CD8-positive, alpha-beta memory T cell (primary cell): ENCODE measurements at regions not wholly inside any gene's neighbourhood (a gene's known extent, or its start where the extent isn't known, plus 50 kb on each side); places are given as distances from the start of the nearest gene placed in this dataset.

Experiments used
- CTCF ChIA-PET: fragments of 350-600 bp; sonication (Branson Sonifier 250); formaldehyde crosslinking; loops from one replicate; lab custom pipeline; 2021; ENCODE audit warnings: antibody characterized with exemption; lab: Charles Lee
- POLR2A ChIA-PET: fragments of 350-600 bp; sonication (Branson Sonifier 250); formaldehyde crosslinking; loops from one replicate; lab custom pipeline; 2021; ENCODE audit warnings: antibody characterized with exemption; lab: Charles Lee
- DNase-seq, 5 donors: peaks; one replicate each; pipeline versions ENCODE4 v3.0.0 to v3.0.0-alpha.2; 2020 to 2022; ENCODE audit warnings: mixed read lengths in 1 of 5
- H3K27ac ChIP-seq: one replicate; pipeline ENCODE4 v1.7.0; 2013; ENCODE audit warnings: low read depth, mild to moderate bottlenecking, low read length, moderate library complexity
- H3K27me3 ChIP-seq: 2 replicates; pipeline ENCODE4 v1.7.0; 2013; ENCODE audit warnings: low read length, mild to moderate bottlenecking; ENCODE audit not compliant: insufficient read depth, poor library complexity, severe bottlenecking
- H3K36me3 ChIP-seq: 2 replicates; pipeline ENCODE4 v1.7.0; 2013; ENCODE audit warnings: mild to moderate bottlenecking, low read length, moderate library complexity; ENCODE audit not compliant: insufficient read depth
- H3K4me1 ChIP-seq: 2 replicates; pipeline ENCODE4 v1.7.0; 2013; ENCODE audit warnings: mild to moderate bottlenecking, low read length, moderate library complexity; ENCODE audit not compliant: insufficient read depth
- H3K4me3 ChIP-seq: 2 replicates; pipeline ENCODE4 v1.7.0; 2013; ENCODE audit warnings: mild to moderate bottlenecking, low read length
- H3K9me3 ChIP-seq: 2 replicates; pipeline ENCODE4 v1.7.0; 2013; ENCODE audit warnings: mild to moderate bottlenecking, low read length
- H3K27ac Mint-ChIP-seq, 8 donors: one replicate each; pipeline ENCODE4 v1.8.0; 2020 to 2021; ENCODE audit warnings: mixed read lengths in 8 of 8, mild to moderate bottlenecking in 6 of 8, inconsistent platforms in 3 of 8, moderate library complexity in 3 of 8
- H3K27me3 Mint-ChIP-seq, 2 donors: one replicate each; pipeline ENCODE4 v1.8.0; 2020 to 2021; ENCODE audit warnings: mixed read lengths in 2 of 2, mild to moderate bottlenecking in 1 of 2, moderate library complexity in 1 of 2
- H3K36me3 Mint-ChIP-seq, 3 donors: one replicate each; pipeline ENCODE4 v1.8.0; 2020 to 2021; ENCODE audit warnings: mixed read lengths in 3 of 3, inconsistent platforms in 1 of 3, mild to moderate bottlenecking in 1 of 3
- H3K4me1 Mint-ChIP-seq, 3 donors: one replicate each; pipeline ENCODE4 v1.8.0; 2020 to 2021; ENCODE audit warnings: mixed read lengths in 3 of 3, inconsistent platforms in 1 of 3, mild to moderate bottlenecking in 1 of 3
- H3K4me3 Mint-ChIP-seq, 7 donors: one replicate each; pipeline ENCODE4 v1.8.0; 2020 to 2021; ENCODE audit warnings: mixed read lengths in 7 of 7, mild to moderate bottlenecking in 6 of 7, moderate library complexity in 4 of 7, inconsistent platforms in 2 of 7
- H3K9me3 Mint-ChIP-seq, 5 donors: one replicate each; pipeline ENCODE4 v1.8.0; 2020 to 2022; ENCODE audit warnings: mixed read lengths in 5 of 5, mild to moderate bottlenecking in 3 of 5, moderate library complexity in 2 of 5, inconsistent platforms in 1 of 5

DNA sequence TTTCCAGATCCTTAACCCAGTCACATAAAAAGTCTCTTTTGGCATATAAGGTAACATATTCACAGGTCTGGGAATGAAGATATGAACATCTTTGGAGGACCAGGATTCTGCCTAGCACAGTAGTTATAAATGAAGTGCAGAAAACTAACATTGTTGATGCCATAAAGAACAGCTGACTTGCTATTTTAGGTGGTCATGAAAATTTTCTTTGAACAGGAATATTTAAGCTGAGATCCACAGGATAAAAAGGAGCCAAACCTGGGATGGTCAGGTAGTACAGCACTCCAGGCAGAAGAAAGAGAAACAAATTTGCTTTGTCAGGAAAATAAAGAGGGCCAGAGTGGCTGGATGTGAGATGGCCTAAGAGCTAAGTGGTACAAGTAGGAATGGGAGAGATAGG is 80.0 kb downstream of the CENPW start:
- Histone ChIP-seq H3K27ac (no peak overlapping the region), H3K9me3 (no peaks in the 10 kb centered on the region), H3K36me3 (no peaks in the 10 kb centered on the region), H3K27me3 (no peaks in the 10 kb centered on the region), H3K4me3 (no peak overlapping the region), H3K4me1 (no peaks in the 10 kb centered on the region)
- Mint-ChIP-seq H3K27ac (no peak overlapping the region), H3K4me1 (no peaks in the 10 kb centered on the region), H3K9me3 (peaks cover 0 to 7% (median 0%) of the 10 kb centered on the region in 5 donors), H3K36me3 (no peaks in the 10 kb centered on the region), H3K4me3 (no peak overlapping the region), H3K27me3 (peaks cover 0 to 1% of the 10 kb centered on the region in 2 donors)
- no peak for DNase-seq
- ChIA-PET POLR2A (no interaction called here), CTCF (no interaction called here)

GRCh38 chr6:126422912-126423311 is 83.0 kb downstream of the CENPW start:
- Mint-ChIP-seq H3K27ac (no peak overlapping the region), H3K36me3 (no peaks in the 10 kb centered on the region), H3K9me3 (no peaks in the 10 kb centered on the region), H3K27me3 (peaks cover 0 to 1% of the 10 kb centered on the region in 2 donors), H3K4me1 (no peaks in the 10 kb centered on the region), H3K4me3 (no peak overlapping the region)
- ChIA-PET CTCF (interaction anchor here (1.8 kb wide), 1 partner anchor 11 kb away, joined by 3 read pairs; no protein-coding TSS in a partner anchor), POLR2A (no interaction called here)
- no peak for DNase-seq
- Histone ChIP-seq H3K27ac (no peak overlapping the region), H3K27me3 (no peaks in the 10 kb centered on the region), H3K9me3 (no peaks in the 10 kb centered on the region), H3K4me3 (no peak overlapping the region), H3K4me1 (no peaks in the 10 kb centered on the region), H3K36me3 (no peaks in the 10 kb centered on the region)

DNA sequence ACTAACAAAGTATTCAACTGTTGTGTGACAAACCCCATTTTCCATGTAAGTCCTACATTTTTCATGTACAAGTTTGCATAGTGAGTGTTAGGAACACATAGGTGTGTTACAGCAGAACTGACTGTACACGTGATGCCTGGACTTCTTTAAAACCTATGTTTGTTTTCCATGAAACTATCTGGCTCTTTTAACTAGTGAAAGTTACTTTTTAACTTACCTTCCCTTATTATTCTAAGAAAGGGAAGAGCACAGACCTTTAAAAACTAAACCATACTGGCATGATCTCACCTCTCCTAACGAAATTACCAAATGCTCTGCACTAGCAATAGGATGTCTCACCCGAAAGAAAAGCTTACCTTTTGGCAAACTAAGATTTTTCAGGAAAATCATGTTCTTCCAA is 87.8 kb downstream of the CENPW start:
- ChIA-PET POLR2A (no interaction called here), CTCF (no interaction called here)
- H3K27me3 Mint-ChIP-seq: no peaks in the 10 kb centered on the region
- H3K9me3 Mint-ChIP-seq: no peaks in the 10 kb centered on the region
- no peak for DNase-seq
- H3K4me1 ChIP-seq: no peaks in the 10 kb centered on the region
- H3K27me3 ChIP-seq: no peaks in the 10 kb centered on the region
- H3K27ac Mint-ChIP-seq: no peak overlapping the region
- H3K4me1 Mint-ChIP-seq: no peaks in the 10 kb centered on the region
- no peaks in the 10 kb centered on the region for H3K36me3 ChIP-seq
- no peak overlapping the region for H3K4me3 Mint-ChIP-seq
- no peaks in the 10 kb centered on the region for H3K9me3 ChIP-seq
- H3K27ac ChIP-seq: no peak overlapping the region
- no peak overlapping the region for H3K4me3 ChIP-seq
- H3K36me3 Mint-ChIP-seq: no peaks in the 10 kb centered on the region

DNA sequence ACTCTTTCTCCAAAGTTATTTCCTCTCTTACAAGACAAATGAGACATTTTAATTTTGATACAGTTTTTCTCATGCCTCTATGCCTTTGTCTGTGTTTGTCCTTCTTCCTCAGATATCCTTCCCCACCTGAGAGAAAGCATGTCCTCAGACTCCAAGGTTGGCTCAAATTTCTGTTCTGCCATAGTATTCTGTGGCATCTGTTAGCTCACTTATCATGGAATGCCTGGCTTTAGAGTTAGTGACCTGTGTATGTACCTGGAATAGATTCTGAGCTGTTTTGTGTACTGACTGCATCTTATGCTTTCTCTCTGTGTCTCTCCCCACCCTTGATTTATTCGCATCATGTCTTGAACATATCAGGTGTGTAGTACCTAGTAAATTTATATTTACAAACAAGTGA is 90.0 kb downstream of the CENPW start:
- Mint-ChIP-seq H3K4me1 (no peaks in the 10 kb centered on the region), H3K27me3 (no peaks in the 10 kb centered on the region), H3K4me3 (no peak overlapping the region), H3K9me3 (no peaks in the 10 kb centered on the region), H3K27ac (no peak overlapping the region), H3K36me3 (no peaks in the 10 kb centered on the region)
- H3K4me3 ChIP-seq: no peak overlapping the region
- H3K27ac ChIP-seq: no peak overlapping the region
- ChIA-PET POLR2A (no interaction called here), CTCF (no interaction called here)
- no peaks in the 10 kb centered on the region for H3K36me3 ChIP-seq
- no peak for DNase-seq
- H3K9me3 ChIP-seq: no peaks in the 10 kb centered on the region
- H3K4me1 ChIP-seq: no peaks in the 10 kb centered on the region
- H3K27me3 ChIP-seq: no peaks in the 10 kb centered on the region

GRCh38 chr6:126432564-126432963 is 92.6 kb downstream of the CENPW start:
- no peaks in the 10 kb centered on the region for H3K27me3 ChIP-seq
- no peak overlapping the region for H3K27ac Mint-ChIP-seq
- no peaks in the 10 kb centered on the region for H3K4me1 ChIP-seq
- H3K9me3 ChIP-seq: no peaks in the 10 kb centered on the region
- no peaks in the 10 kb centered on the region for H3K4me1 Mint-ChIP-seq
- H3K9me3 Mint-ChIP-seq: peaks cover 0 to 2% (median 0%) of the 10 kb centered on the region in 5 donors
- ChIA-PET CTCF (no interaction called here), POLR2A (no interaction called here)
- H3K27ac ChIP-seq: no peak overlapping the region
- DNase-seq: no peak
- H3K36me3 ChIP-seq: no peaks in the 10 kb centered on the region
- no peak overlapping the region for H3K4me3 ChIP-seq
- no peak overlapping the region for H3K4me3 Mint-ChIP-seq
- H3K27me3 Mint-ChIP-seq: no peaks in the 10 kb centered on the region
- no peaks in the 10 kb centered on the region for H3K36me3 Mint-ChIP-seq

- H3K27me3 ChIP-seq: no peaks in the 10 kb centered on the region
- H3K27me3 Mint-ChIP-seq: no peaks in the 10 kb centered on the region
- no peak overlapping the region for H3K4me3 ChIP-seq
- no peaks in the 10 kb centered on the region for H3K36me3 ChIP-seq
- no peak overlapping the region for H3K27ac Mint-ChIP-seq
- no peaks in the 10 kb centered on the region for H3K4me1 Mint-ChIP-seq
- CTCF ChIA-PET: no interaction called here
- POLR2A ChIA-PET: no interaction called here
- no peaks in the 10 kb centered on the region for H3K36me3 Mint-ChIP-seq
- H3K4me3 Mint-ChIP-seq: no peak overlapping the region
- H3K4me1 ChIP-seq: no peaks in the 10 kb centered on the region
- H3K9me3 Mint-ChIP-seq: peaks cover 0 to 2% (median 0%) of the 10 kb centered on the region in 5 donors
- H3K27ac ChIP-seq: no peak overlapping the region
- DNase-seq: no peak
- no peaks in the 10 kb centered on the region for H3K9me3 ChIP-seq
These were observed 94.0 kb downstream of the CENPW start for GRCh38 chr6:126433927-126434326.

GRCh38 chr6:126437205-126437604 is 97.3 kb downstream of the CENPW start:
- H3K9me3 ChIP-seq: no peaks in the 10 kb centered on the region
- Mint-ChIP-seq H3K9me3 (peaks cover 0 to 2% (median 0%) of the 10 kb centered on the region in 5 donors), H3K4me1 (no peaks in the 10 kb centered on the region), H3K27ac (no peak overlapping the region), H3K4me3 (no peak overlapping the region), H3K27me3 (no peaks in the 10 kb centered on the region), H3K36me3 (no peaks in the 10 kb centered on the region)
- H3K4me1 ChIP-seq: no peaks in the 10 kb centered on the region
- no peaks in the 10 kb centered on the region for H3K27me3 ChIP-seq
- DNase-seq: no peak
- no peak overlapping the region for H3K27ac ChIP-seq
- CTCF ChIA-PET: no interaction called here
- no peaks in the 10 kb centered on the region for H3K36me3 ChIP-seq
- H3K4me3 ChIP-seq: no peak overlapping the region
- POLR2A ChIA-PET: no interaction called here

- H3K27me3 Mint-ChIP-seq: no peaks in the 10 kb centered on the region
- ChIA-PET POLR2A (no interaction called here), CTCF (no interaction called here)
- no peak overlapping the region for H3K4me3 Mint-ChIP-seq
- H3K36me3 Mint-ChIP-seq: no peaks in the 10 kb centered on the region
- Histone ChIP-seq H3K4me3 (no peak overlapping the region), H3K4me1 (no peaks in the 10 kb centered on the region), H3K27ac (no peak overlapping the region), H3K36me3 (no peaks in the 10 kb centered on the region), H3K27me3 (no peaks in the 10 kb centered on the region), H3K9me3 (no peaks in the 10 kb centered on the region)
- H3K9me3 Mint-ChIP-seq: peaks cover 0 to 3% (median 0%) of the 10 kb centered on the region in 5 donors
- H3K27ac Mint-ChIP-seq: no peak overlapping the region
- no peak for DNase-seq
- H3K4me1 Mint-ChIP-seq: no peaks in the 10 kb centered on the region
These were observed 99.1 kb downstream of the CENPW start for GRCh38 chr6:126439040-126439439.

GRCh38 chr6:126440923-126441322 is 101.0 kb downstream of the CENPW start:
- DNase-seq: no peak
- Histone ChIP-seq H3K27me3 (no peaks in the 10 kb centered on the region), H3K27ac (no peak overlapping the region), H3K4me3 (no peak overlapping the region), H3K9me3 (no peaks in the 10 kb centered on the region), H3K36me3 (no peaks in the 10 kb centered on the region), H3K4me1 (no peaks in the 10 kb centered on the region)
- Mint-ChIP-seq H3K9me3 (peaks cover 0 to 3% (median 0%) of the 10 kb centered on the region in 5 donors), H3K4me3 (no peak overlapping the region), H3K27me3 (no peaks in the 10 kb centered on the region), H3K4me1 (no peaks in the 10 kb centered on the region), H3K27ac (no peak overlapping the region), H3K36me3 (no peaks in the 10 kb centered on the region)
- ChIA-PET POLR2A (no interaction called here), CTCF (no interaction called here)
